Pancreas (tissue), 10 donors: ENCODE measurements at regions not wholly inside any gene's neighbourhood (a gene's known extent, or its start where the extent isn't known, plus 50 kb on each side); places are given as distances from the start of the nearest gene placed in this dataset.
"Not testable (repeated sequence)": the region's sequence is repeated elsewhere in the genome, so short reads cannot be mapped to it uniquely, and the experiment has no call there.

ENCODE experiments used
- ATAC-seq, 4 donors: fragments of 200-7000 bp; cut with Tn5 transposase; one replicate each; pipeline versions ENCODE4 v1.8.0 to v1.9.1; 2020; ENCODE audit warnings: mild to moderate bottlenecking in 4 of 4, moderate library complexity in 4 of 4
- DNase-seq, 6 donors: peaks; one replicate each; pipeline ENCODE4 v3.0.0-alpha.2; 2020
- FAIRE-seq: peaks from 2 replicates; lab custom pipeline; 2012; peaks lifted over from hg19 to GRCh38; lab: Jason Lieb, UNC
- H3K27ac ChIP-seq, 4 donors: fragments of 200-600 bp; sonication (generic); 1 replicate in 3 of 4; 2 replicates in 1 of 4; pipeline versions ENCODE4 v1.5.0 to v1.8.0; 2020
- H3K27me3 ChIP-seq, 4 donors: fragments of 200-600 bp; one replicate each; pipeline ENCODE4 v1.8.0; 2021
- H3K36me3 ChIP-seq, 3 donors: fragments of 200-600 bp; sonication (generic) in 1 of 3; one replicate each; pipeline versions ENCODE4 v1.5.0 to v1.8.0; 2020 to 2021
- H3K4me1 ChIP-seq, 3 donors: fragments of 200-600 bp; one replicate each; pipeline ENCODE4 v1.8.0; 2021
- H3K4me3 ChIP-seq, 4 donors: fragments of 200-600 bp; sonication (generic) in 2 of 4; one replicate each; pipeline versions ENCODE4 v1.5.0 to v1.8.0; 2020 to 2021
- H3K9me3 ChIP-seq, 4 donors: fragments of 200-600 bp; one replicate each; pipeline ENCODE4 v1.8.0; 2021
- whole genome bisulfite sequencing, 2 donors: extraction: QIAGEN DNeasy Blood & Tissue Kit; methylation state at CpG; one replicate each; pipeline ENCODE4 v1.1.7; 2013; 5-methylcytosine and 5-hydroxymethylcytosine counted together
- intact Hi-C, 3 donors: fragments of 100-400 bp; cut with DNase I; formaldehyde crosslinking; loops; one replicate each; pipeline versions ENCODE4 v1.11.1 to v1.14.2; 2022
- TF ChIP-seq, protein P1 (sequence below), 4 donors: fragments of 200-600 bp; sonication (generic) in 3 of 4; IDR thresholded peaks; one replicate each; pipeline versions ENCODE4 v1.5.0 to v1.8.0; 2021; ENCODE audit warnings: antibody characterized with exemption in 4 of 4
- donor health status: healthy with polysubstance abuse.
- donor health status: DM: no; HTN: no; CAD: no; lungs with moderate emphysema.
- donor health status: DM: no; HTN: no; CAD: no.
- donor health status: control.
- donor health status: control.
- donor health status: Bipolar disorder and iron deficiency.
- donor health status: DM: yes; HTN: yes; CAD: no.
- donor health status: DM: no; HTN: no; CAD: no.
- donor health status: DM: no; HTN: no; CAD: no.
- donor health status: DM: yes; HTN: yes; CAD: no.

DNA sequence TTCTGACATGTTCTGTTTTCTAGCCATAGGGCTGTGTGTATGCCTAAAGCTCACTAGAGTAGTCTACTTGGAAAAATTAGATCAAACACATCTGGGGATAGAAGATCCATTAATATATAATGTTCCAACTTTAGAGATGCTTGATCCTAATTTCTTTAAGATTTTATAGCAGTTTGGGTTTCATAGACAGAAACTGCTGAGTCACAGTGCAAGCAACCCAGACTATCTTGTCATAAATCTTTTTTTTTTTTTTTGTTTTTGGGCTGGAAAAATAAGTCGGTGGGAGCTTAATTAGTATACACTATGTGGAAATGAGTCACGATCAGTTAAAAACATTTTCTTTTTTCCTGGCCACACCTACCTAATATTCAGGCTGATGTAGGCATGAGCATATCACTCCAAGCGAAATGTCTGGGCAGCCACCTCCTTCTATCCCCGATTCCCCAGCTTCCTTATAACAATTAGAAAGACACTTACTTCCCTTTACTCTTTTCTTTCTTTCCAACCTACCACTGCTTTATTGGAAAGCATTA lies 58.2 kb upstream of the CASK start:
- H3K27ac ChIP-seq, result no peak overlapping the region
- intact Hi-C loops, result no loop called here
- H3K27me3 ChIP-seq, result no peaks in the 10 kb centered on the region
- H3K4me3 ChIP-seq, result no peak overlapping the region
- H3K36me3 ChIP-seq, result no peaks in the 10 kb centered on the region
- ATAC-seq (no peak), DNase-seq (no peak), FAIRE-seq (no peak)
- H3K4me1 ChIP-seq, result no peaks in the 10 kb centered on the region
- WGBS, 2 donors, result 69 to 84% methylated on average over 4 of the region's 4 CpGs
- H3K9me3 ChIP-seq, result no peaks in the 10 kb centered on the region
- TF ChIP-seq, protein P1, sequence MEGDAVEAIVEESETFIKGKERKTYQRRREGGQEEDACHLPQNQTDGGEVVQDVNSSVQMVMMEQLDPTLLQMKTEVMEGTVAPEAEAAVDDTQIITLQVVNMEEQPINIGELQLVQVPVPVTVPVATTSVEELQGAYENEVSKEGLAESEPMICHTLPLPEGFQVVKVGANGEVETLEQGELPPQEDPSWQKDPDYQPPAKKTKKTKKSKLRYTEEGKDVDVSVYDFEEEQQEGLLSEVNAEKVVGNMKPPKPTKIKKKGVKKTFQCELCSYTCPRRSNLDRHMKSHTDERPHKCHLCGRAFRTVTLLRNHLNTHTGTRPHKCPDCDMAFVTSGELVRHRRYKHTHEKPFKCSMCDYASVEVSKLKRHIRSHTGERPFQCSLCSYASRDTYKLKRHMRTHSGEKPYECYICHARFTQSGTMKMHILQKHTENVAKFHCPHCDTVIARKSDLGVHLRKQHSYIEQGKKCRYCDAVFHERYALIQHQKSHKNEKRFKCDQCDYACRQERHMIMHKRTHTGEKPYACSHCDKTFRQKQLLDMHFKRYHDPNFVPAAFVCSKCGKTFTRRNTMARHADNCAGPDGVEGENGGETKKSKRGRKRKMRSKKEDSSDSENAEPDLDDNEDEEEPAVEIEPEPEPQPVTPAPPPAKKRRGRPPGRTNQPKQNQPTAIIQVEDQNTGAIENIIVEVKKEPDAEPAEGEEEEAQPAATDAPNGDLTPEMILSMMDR (IDR thresholded peaks at IDR 0.05), result no peak

DNA sequence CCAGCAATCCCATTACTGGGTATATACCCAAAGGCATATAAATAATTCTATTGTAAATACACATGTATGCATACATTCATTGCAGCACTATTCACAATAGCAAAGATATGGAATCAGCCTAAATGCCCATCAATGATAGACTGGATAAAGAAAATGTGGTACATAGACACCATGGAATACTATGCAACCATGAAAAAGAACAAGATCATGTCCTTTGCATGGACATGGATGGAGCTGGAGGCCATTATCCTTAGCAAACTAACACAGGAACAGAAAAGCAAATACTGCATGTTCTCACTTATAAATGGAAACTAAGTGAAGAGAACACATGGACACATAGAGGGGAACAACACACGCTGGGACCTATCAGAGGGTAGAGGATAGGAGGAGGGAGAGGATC lies 51.3 kb upstream of the CASK start:
- H3K27me3 ChIP-seq, intact Hi-C loops, H3K4me3 ChIP-seq, H3K9me3 ChIP-seq, H3K36me3 ChIP-seq, H3K4me1 ChIP-seq, ATAC-seq, FAIRE-seq, H3K27ac ChIP-seq, DNase-seq: not testable (repeated sequence)
- 94 to 96% methylated on average over 1 of the region's 1 CpG for WGBS, 2 donors

DNA sequence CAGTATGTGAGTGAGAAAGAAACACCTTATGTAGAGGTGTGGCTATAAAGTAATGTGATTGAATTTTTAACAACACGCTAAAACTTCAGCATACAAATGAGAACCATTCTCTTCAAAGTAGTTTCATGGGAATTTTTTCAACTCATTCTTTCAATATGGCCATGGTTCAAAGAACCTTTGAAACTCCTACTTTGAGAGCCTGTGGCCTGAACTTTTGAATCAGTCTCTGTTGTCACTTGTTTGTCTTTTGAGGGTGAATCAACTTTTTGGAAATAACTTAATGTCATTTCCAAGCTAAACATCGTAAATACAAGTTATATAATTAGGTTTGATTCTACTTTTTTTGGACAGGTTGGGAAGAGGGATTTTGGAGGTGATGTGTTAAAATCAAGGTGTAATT lies 49.9 kb upstream of the CASK start:
- no peaks in the 10 kb centered on the region for H3K9me3 ChIP-seq
- intact Hi-C loops, result no loop called here
- no peak overlapping the region for H3K4me3 ChIP-seq
- no peak for FAIRE-seq
- H3K27me3 ChIP-seq, result no peaks in the 10 kb centered on the region
- DNase-seq, result no peak
- no peak overlapping the region for H3K27ac ChIP-seq
- ATAC-seq, result no peak
- TF ChIP-seq, protein P1 (IDR thresholded peaks at IDR 0.05), result no peak
- H3K4me1 ChIP-seq, result no peaks in the 10 kb centered on the region
- no peaks in the 10 kb centered on the region for H3K36me3 ChIP-seq
- WGBS, 2 donors, result 74 to 90% methylated on average over 2 of the region's 2 CpGs
